SK-N-SH (cell line): ENCODE measurements at regions not wholly inside any gene's neighbourhood (a gene's known extent, or its start where the extent isn't known, plus 50 kb on each side); places are given as distances from the start of the nearest gene placed in this dataset.

Experiments used
- EP300 ChIP-seq, 2 experiments: IDR thresholded peaks; 2 replicates each; pipeline versions ENCODE4 v1.4.0 to v1.6.1; 2012; ENCODE audit warnings: borderline replicate concordance in 1 of 2, low read depth in 1 of 2, low read length in 1 of 2
- MEF2A ChIP-seq: IDR thresholded peaks from 2 replicates; pipeline ENCODE4 v1.4.0; 2012; ENCODE audit warnings: low read depth, borderline replicate concordance
- TCF12 ChIP-seq: IDR thresholded peaks from 2 replicates; pipeline ENCODE4 v1.4.0; 2012
- TF ChIP-seq, protein P1 (sequence below): fragments of 200-600 bp; sonication (generic); IDR thresholded peaks from 2 replicates; pipeline ENCODE4 v1.6.1; 2017; ENCODE audit warnings: antibody characterized with exemption, mild to moderate bottlenecking, moderate library complexity
- TF ChIP-seq, protein P2 (sequence below): IDR thresholded peaks from 2 replicates; pipeline ENCODE4; 2012
- TF ChIP-seq, protein P3 (sequence below): fragments of 150-350 bp; IDR thresholded peaks from 2 replicates; pipeline ENCODE4 v1.6.1; 2017; ENCODE audit warnings: antibody characterized with exemption, low read length, low read depth, borderline replicate concordance

DNA sequence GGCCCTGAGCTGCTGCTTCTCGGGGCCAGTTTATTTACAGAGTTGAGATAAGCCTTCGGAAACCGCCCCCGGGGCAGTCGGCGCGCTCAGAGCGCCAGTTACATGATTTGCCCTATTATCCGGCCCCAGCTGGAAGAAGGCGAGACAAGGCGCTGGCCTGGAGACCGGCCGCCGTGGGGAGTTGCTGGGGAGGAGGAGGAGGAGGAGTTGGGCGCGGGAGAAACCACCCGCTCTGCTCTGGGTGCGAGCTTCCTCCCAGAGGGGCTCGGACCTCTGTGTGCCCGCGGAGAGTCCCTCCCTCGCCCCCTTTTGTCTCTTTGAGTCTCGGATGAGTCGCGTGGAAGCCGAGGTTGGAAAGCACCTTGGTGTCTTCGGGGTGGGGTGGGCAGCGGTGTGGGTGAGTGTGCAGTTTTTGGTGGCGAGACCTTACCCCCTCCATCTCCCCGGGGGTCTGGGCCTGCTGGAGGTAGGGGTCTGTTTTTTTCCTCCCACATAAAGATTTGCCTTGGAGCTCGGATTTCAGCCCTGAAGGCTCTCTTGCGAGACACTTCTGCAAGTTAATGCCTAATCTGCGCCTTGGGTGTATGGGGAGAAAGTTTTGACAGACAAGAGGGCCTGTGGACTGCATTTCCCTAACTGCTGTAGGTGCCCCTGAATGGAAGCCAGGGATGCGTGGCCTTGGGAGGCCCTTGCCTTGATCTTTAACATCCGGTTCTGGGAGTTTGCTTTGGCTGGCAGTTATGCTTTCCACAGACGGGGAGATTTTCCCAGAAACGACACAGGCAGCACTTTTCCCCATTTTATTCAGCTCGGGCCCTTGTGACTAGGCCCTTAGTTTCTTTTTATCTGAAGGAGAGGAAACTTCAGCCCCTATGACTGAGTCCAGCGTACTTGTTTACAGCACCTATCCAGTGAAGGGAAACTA is 80.0 kb downstream of the NDUFS5 start:
- TF ChIP-seq, protein P1, sequence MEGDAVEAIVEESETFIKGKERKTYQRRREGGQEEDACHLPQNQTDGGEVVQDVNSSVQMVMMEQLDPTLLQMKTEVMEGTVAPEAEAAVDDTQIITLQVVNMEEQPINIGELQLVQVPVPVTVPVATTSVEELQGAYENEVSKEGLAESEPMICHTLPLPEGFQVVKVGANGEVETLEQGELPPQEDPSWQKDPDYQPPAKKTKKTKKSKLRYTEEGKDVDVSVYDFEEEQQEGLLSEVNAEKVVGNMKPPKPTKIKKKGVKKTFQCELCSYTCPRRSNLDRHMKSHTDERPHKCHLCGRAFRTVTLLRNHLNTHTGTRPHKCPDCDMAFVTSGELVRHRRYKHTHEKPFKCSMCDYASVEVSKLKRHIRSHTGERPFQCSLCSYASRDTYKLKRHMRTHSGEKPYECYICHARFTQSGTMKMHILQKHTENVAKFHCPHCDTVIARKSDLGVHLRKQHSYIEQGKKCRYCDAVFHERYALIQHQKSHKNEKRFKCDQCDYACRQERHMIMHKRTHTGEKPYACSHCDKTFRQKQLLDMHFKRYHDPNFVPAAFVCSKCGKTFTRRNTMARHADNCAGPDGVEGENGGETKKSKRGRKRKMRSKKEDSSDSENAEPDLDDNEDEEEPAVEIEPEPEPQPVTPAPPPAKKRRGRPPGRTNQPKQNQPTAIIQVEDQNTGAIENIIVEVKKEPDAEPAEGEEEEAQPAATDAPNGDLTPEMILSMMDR = no peak
- TF ChIP-seq, protein P2, sequence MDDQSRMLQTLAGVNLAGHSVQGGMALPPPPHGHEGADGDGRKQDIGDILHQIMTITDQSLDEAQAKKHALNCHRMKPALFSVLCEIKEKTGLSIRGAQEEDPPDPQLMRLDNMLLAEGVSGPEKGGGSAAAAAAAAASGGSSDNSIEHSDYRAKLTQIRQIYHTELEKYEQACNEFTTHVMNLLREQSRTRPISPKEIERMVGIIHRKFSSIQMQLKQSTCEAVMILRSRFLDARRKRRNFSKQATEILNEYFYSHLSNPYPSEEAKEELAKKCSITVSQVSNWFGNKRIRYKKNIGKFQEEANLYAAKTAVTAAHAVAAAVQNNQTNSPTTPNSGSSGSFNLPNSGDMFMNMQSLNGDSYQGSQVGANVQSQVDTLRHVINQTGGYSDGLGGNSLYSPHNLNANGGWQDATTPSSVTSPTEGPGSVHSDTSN = no peak
- no peak for TF ChIP-seq EP300 (IDR thresholded peaks at IDR 0.05; ENCODE audit: borderline replicate concordance in 1 of 2, low read depth in 1 of 2, low read length in 1 of 2)
- TF ChIP-seq TCF12 = no peak
- TF ChIP-seq MEF2A = no peak
- TF ChIP-seq, protein P3, sequence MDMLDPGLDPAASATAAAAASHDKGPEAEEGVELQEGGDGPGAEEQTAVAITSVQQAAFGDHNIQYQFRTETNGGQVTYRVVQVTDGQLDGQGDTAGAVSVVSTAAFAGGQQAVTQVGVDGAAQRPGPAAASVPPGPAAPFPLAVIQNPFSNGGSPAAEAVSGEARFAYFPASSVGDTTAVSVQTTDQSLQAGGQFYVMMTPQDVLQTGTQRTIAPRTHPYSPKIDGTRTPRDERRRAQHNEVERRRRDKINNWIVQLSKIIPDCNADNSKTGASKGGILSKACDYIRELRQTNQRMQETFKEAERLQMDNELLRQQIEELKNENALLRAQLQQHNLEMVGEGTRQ = no peak
